Ascending aorta (tissue), 2 donors: ENCODE measurements at regions not wholly inside any gene's neighbourhood (a gene's known extent, or its start where the extent isn't known, plus 50 kb on each side); places are given as distances from the start of the nearest gene placed in this dataset.

Experiments
- DNase-seq, 2 donors: peaks; one replicate each; pipeline ENCODE4 v3.0.0-alpha.2; 2019; ENCODE audit warnings: low spot score in 2 of 2
- H3K27ac ChIP-seq, 2 donors: fragments of 200-600 bp; sonication (generic); one replicate each; pipeline ENCODE4 v1.5.1; 2016 to 2017; ENCODE audit warnings: mild to moderate bottlenecking in 1 of 2
- H3K27me3 ChIP-seq: fragments of 200-600 bp; sonication (generic); one replicate; pipeline ENCODE4 v1.5.1; 2017
- H3K36me3 ChIP-seq, 2 donors: fragments of 200-600 bp; sonication (generic); one replicate each; pipeline ENCODE4 v1.5.1; 2016
- H3K4me1 ChIP-seq, 2 donors: fragments of 200-600 bp; sonication (generic); one replicate each; pipeline ENCODE4 v1.5.1; 2016 to 2017; ENCODE audit warnings: mild to moderate bottlenecking in 1 of 2
- H3K4me3 ChIP-seq, 2 donors: fragments of 200-600 bp; sonication (generic); one replicate each; pipeline ENCODE4 v1.5.1; 2016 to 2017; ENCODE audit warnings: mild to moderate bottlenecking in 1 of 2
- H3K9me3 ChIP-seq, 2 donors: fragments of 200-600 bp; sonication (generic); one replicate each; pipeline ENCODE4 v1.5.1; 2016
- CTCF ChIP-seq, 3 experiments: fragments of 200-600 bp in 2 of 3; fragments of 450-650 bp in 1 of 3; sonication (generic) in 2 of 3; IDR thresholded peaks; one replicate each; pipeline ENCODE4 v1.5.1; 2016 to 2019; ENCODE audit warnings: antibody characterized with exemption in 3 of 3, mild to moderate bottlenecking in 1 of 3, moderate library complexity in 1 of 3
- intact Hi-C: fragments of 100-400 bp; cut with DNase I; formaldehyde crosslinking; loops from one replicate; pipeline ENCODE4 v1.15.1; 2023

- Histone ChIP-seq H3K4me3 (no peak overlapping the region), H3K27ac (no peak overlapping the region), H3K4me1 (no peaks in the 10 kb centered on the region), H3K27me3 (no peaks in the 10 kb centered on the region), H3K36me3 (no peaks in the 10 kb centered on the region), H3K9me3 (no peaks in the 10 kb centered on the region)
- intact Hi-C loops: no loop called here
- DNase-seq: no peak
- TF ChIP-seq CTCF (IDR thresholded peaks at IDR 0.05): no peak
These were observed 243.2 kb downstream of the CASP12 start for GRCh38 chr11:104655066-104655465.

GRCh38 chr11:104654181-104654813, 244.0 kb downstream of the CASP12 start:
- no peaks in the 10 kb centered on the region for H3K4me1 ChIP-seq
- DNase-seq: no peak
- no peak overlapping the region for H3K4me3 ChIP-seq
- no peaks in the 10 kb centered on the region for H3K27me3 ChIP-seq
- H3K36me3 ChIP-seq: no peaks in the 10 kb centered on the region
- intact Hi-C loops: no loop called here
- H3K27ac ChIP-seq: no peak overlapping the region
- TF ChIP-seq CTCF (IDR thresholded peaks at IDR 0.05): no peak
- no peaks in the 10 kb centered on the region for H3K9me3 ChIP-seq

GRCh38 chr11:104653407-104653806, 244.9 kb downstream of the CASP12 start:
- H3K4me1 ChIP-seq: no peaks in the 10 kb centered on the region
- no peaks in the 10 kb centered on the region for H3K27me3 ChIP-seq
- no peak overlapping the region for H3K4me3 ChIP-seq
- DNase-seq: no peak
- TF ChIP-seq CTCF (IDR thresholded peaks at IDR 0.05): no peak
- H3K9me3 ChIP-seq: no peaks in the 10 kb centered on the region
- no peak overlapping the region for H3K27ac ChIP-seq
- intact Hi-C loops: no loop called here
- no peaks in the 10 kb centered on the region for H3K36me3 ChIP-seq

GRCh38 chr11:104652996-104653395, 245.3 kb downstream of the CASP12 start:
- Histone ChIP-seq H3K36me3 (no peaks in the 10 kb centered on the region), H3K27ac (no peak overlapping the region), H3K4me1 (no peaks in the 10 kb centered on the region), H3K4me3 (no peak overlapping the region), H3K27me3 (no peaks in the 10 kb centered on the region), H3K9me3 (no peaks in the 10 kb centered on the region)
- intact Hi-C loops: no loop called here
- DNase-seq: no peak
- no peak for TF ChIP-seq CTCF (IDR thresholded peaks at IDR 0.05)

- Histone ChIP-seq H3K27me3 (no peaks in the 10 kb centered on the region), H3K4me1 (no peaks in the 10 kb centered on the region), H3K9me3 (no peaks in the 10 kb centered on the region), H3K27ac (no peak overlapping the region), H3K4me3 (no peak overlapping the region), H3K36me3 (no peaks in the 10 kb centered on the region)
- DNase-seq: no peak
- TF ChIP-seq CTCF (IDR thresholded peaks at IDR 0.05): no peak
- intact Hi-C loops: no loop called here
These were observed 248.0 kb downstream of the CASP12 start for GRCh38 chr11:104650234-104650633.

- H3K27me3 ChIP-seq: no peaks in the 10 kb centered on the region
- intact Hi-C loops: no loop called here
- H3K9me3 ChIP-seq: no peaks in the 10 kb centered on the region
- H3K36me3 ChIP-seq: no peaks in the 10 kb centered on the region
- no peak overlapping the region for H3K27ac ChIP-seq
- no peak for DNase-seq
- no peaks in the 10 kb centered on the region for H3K4me1 ChIP-seq
- no peak for TF ChIP-seq CTCF (IDR thresholded peaks at IDR 0.05)
- no peak overlapping the region for H3K4me3 ChIP-seq
These were observed 249.3 kb downstream of the CASP12 start for GRCh38 chr11:104649002-104649401.
